DND-41 (cell line): ENCODE measurements at regions not wholly inside any gene's neighbourhood (a gene's known extent, or its start where the extent isn't known, plus 50 kb on each side); places are given as distances from the start of the nearest gene placed in this dataset.
A peak's percentile ranks its signal among the peaks of the same experiment; 100 is the strongest.

Source experiments
- ATAC-seq: fragments of 200-7000 bp; cut with Tn5 transposase; 3 replicates; pipeline ENCODE4 v1.9.1; 2021; ENCODE audit warnings: low read depth; ENCODE audit not compliant: insufficient read depth
- DNase-seq: peaks from one replicate; pipeline ENCODE4 v3.0.0-alpha.2; 2020
- H2AFZ ChIP-seq: 2 replicates; pipeline ENCODE4 v1.6.0; 2012; ENCODE audit warnings: low read depth, low read length
- H3K27ac ChIP-seq: 2 replicates; pipeline ENCODE4 v1.5.1; 2012; ENCODE audit warnings: low read length, inconsistent platforms
- H3K27me3 ChIP-seq: fragments of 200-600 bp; sonication (generic); 2 replicates; pipeline ENCODE4 v1.6.0; 2012; ENCODE audit warnings: low read length, mild to moderate bottlenecking, inconsistent platforms; ENCODE audit not compliant: insufficient read depth, poor library complexity
- H3K36me3 ChIP-seq: 2 replicates; pipeline ENCODE4 v1.5.1; 2012; ENCODE audit warnings: low read length, inconsistent platforms; ENCODE audit not compliant: insufficient read depth
- H3K4me1 ChIP-seq: 2 replicates; pipeline ENCODE4 v1.5.1; 2012; ENCODE audit warnings: mild to moderate bottlenecking, low read length; ENCODE audit not compliant: insufficient read depth
- H3K4me2 ChIP-seq: 2 replicates; pipeline ENCODE4 v1.6.0; 2012; ENCODE audit warnings: mild to moderate bottlenecking, moderate library complexity, low read length, inconsistent platforms; ENCODE audit not compliant: insufficient read depth
- H3K4me3 ChIP-seq, 2 experiments: fragments of 200-600 bp in 1 of 2; shearing (Covaris generic) in 1 of 2; 2 replicates each; pipeline ENCODE4 v1.5.1; 2012 to 2016; ENCODE audit warnings: inconsistent platforms in 2 of 2, low read length in 2 of 2, mild to moderate bottlenecking in 2 of 2, low read depth in 1 of 2, moderate library complexity in 1 of 2
- H3K79me2 ChIP-seq: 2 replicates; pipeline ENCODE4 v1.6.0; 2012; ENCODE audit warnings: low read length, inconsistent platforms; ENCODE audit not compliant: insufficient read depth
- H3K9ac ChIP-seq: 2 replicates; pipeline ENCODE4 v1.6.0; 2012; ENCODE audit warnings: low read depth, mild to moderate bottlenecking, inconsistent platforms, low read length, moderate library complexity
- H3K9me3 ChIP-seq: 2 replicates; pipeline ENCODE4 v1.5.1; 2012; ENCODE audit warnings: low read length, moderate library complexity, mild to moderate bottlenecking, inconsistent platforms; ENCODE audit not compliant: insufficient read depth, severe bottlenecking
- H4K20me1 ChIP-seq: 2 replicates; pipeline ENCODE4 v1.6.0; 2012; ENCODE audit warnings: low read length; ENCODE audit not compliant: insufficient read depth
- EZH2 ChIP-seq: IDR thresholded peaks from 3 replicates; pipeline ENCODE4 v1.6.1; 2012; ENCODE audit warnings: borderline replicate concordance, low read depth, mild to moderate bottlenecking, moderate library complexity, low read length, inconsistent platforms; ENCODE audit not compliant: severe bottlenecking
- TF ChIP-seq, protein P1 (sequence below): IDR thresholded peaks from 2 replicates; pipeline ENCODE4 v1.5.1; 2012; ENCODE audit warnings: borderline replicate concordance, low read length, moderate library complexity, mild to moderate bottlenecking; ENCODE audit not compliant: poor library complexity, severe bottlenecking; ENCODE audit errors: extremely low read depth

- Histone ChIP-seq H3K4me1 (no peaks in the 10 kb centered on the region), H2AFZ (no peak overlapping the region), H3K27me3 (peaks cover 3% of the 10 kb centered on the region), H3K4me3 (no peak overlapping the region), H3K4me2 (no peak overlapping the region), H3K27ac (no peak overlapping the region), H3K36me3 (no peaks in the 10 kb centered on the region), H3K79me2 (no peaks in the 10 kb centered on the region), H3K9ac (no peak overlapping the region), H3K9me3 (no peaks in the 10 kb centered on the region), H4K20me1 (no peaks in the 10 kb centered on the region)
- TF ChIP-seq, protein P1, sequence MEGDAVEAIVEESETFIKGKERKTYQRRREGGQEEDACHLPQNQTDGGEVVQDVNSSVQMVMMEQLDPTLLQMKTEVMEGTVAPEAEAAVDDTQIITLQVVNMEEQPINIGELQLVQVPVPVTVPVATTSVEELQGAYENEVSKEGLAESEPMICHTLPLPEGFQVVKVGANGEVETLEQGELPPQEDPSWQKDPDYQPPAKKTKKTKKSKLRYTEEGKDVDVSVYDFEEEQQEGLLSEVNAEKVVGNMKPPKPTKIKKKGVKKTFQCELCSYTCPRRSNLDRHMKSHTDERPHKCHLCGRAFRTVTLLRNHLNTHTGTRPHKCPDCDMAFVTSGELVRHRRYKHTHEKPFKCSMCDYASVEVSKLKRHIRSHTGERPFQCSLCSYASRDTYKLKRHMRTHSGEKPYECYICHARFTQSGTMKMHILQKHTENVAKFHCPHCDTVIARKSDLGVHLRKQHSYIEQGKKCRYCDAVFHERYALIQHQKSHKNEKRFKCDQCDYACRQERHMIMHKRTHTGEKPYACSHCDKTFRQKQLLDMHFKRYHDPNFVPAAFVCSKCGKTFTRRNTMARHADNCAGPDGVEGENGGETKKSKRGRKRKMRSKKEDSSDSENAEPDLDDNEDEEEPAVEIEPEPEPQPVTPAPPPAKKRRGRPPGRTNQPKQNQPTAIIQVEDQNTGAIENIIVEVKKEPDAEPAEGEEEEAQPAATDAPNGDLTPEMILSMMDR = no peak
- ATAC-seq (no peak), DNase-seq (no peak)
Observed at GRCh38 chr11:16607675-16608644, 130.5 kb upstream of the C11orf58 start.

DNA sequence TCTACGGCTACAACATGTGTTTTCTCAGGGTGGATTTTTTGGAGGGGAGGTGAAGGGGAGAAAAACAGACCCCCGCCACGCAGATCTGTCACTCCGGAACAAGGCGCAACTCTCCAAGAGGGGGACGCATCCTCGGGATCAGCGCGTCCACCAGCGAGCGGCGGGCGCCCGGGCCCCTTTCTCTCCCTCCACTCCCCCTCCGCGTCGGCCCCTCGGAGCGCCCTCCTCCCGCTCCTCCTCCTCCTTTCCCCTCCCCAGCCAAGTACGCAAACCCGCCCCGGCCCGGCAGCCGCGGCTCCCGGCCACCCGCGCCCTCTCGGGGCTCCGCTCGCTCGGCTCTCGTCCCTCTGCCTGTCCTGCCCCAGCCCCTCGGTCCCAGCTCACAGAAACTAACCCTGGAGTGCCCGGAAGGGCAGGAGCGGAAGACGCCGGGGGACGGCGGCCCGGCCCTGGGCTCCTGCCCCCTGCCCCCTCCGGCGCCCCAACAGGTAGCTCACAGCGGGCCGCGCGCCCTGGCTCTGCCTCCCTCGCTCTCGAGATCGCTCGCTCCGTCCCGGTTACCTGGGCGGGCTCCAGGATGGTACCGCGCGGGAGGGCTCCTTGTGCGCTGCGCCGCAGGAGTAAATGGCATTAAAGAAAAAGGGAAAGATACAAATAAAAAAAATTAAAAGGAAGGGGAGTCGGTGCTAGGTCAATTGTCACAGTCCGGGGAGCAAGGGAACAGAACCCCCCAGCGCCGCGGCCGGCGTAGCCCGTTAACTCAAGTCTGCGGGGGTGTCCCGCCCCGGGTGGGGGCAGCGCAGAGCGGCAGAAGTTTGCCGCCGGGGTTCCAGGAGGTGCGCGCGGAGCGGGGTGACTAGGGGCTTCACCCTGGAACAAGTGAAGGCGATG lies 131.4 kb upstream of the C11orf58 start:
- H3K36me3 ChIP-seq = no peaks in the 10 kb centered on the region
- no peak overlapping the region for H3K27ac ChIP-seq
- H3K9ac ChIP-seq = no peak overlapping the region
- H3K4me2 ChIP-seq = no peak overlapping the region
- no peak overlapping the region for H2AFZ ChIP-seq
- no peak overlapping the region for H3K4me3 ChIP-seq
- H4K20me1 ChIP-seq = no peaks in the 10 kb centered on the region
- no peaks in the 10 kb centered on the region for H3K9me3 ChIP-seq
- DNase-seq = no peak
- no peaks in the 10 kb centered on the region for H3K79me2 ChIP-seq
- no peaks in the 10 kb centered on the region for H3K27me3 ChIP-seq
- TF ChIP-seq EZH2 = no peak
- TF ChIP-seq, protein P1 = no peak
- no peaks in the 10 kb centered on the region for H3K4me1 ChIP-seq
- ATAC-seq = no peak

- no peaks in the 10 kb centered on the region for H4K20me1 ChIP-seq
- H3K9ac ChIP-seq = no peak overlapping the region
- H2AFZ ChIP-seq = no peak overlapping the region
- H3K27ac ChIP-seq = no peak overlapping the region
- DNase-seq (peak; percentile 33), ATAC-seq (peak; percentile 47; the same call in 1 of the 3 replicates)
- H3K79me2 ChIP-seq = no peaks in the 10 kb centered on the region
- no peaks in the 10 kb centered on the region for H3K27me3 ChIP-seq
- H3K4me3 ChIP-seq = no peak overlapping the region
- H3K9me3 ChIP-seq = no peaks in the 10 kb centered on the region
- H3K36me3 ChIP-seq = no peaks in the 10 kb centered on the region
- TF ChIP-seq, protein P1 = peak; percentile 74
- TF ChIP-seq EZH2 = no peak
- no peak overlapping the region for H3K4me2 ChIP-seq
- no peaks in the 10 kb centered on the region for H3K4me1 ChIP-seq
Observed at GRCh38 chr11:16605894-16606783, 132.3 kb upstream of the C11orf58 start.
